ENCODE measurements at regions not wholly inside any gene's neighbourhood (a gene's known extent, or its start where the extent isn't known, plus 50 kb on each side); places are given as distances from the start of the nearest gene placed in this dataset.

- DNase-seq (ENCODE audit: low read depth): no peak
- H3K4me3 ChIP-seq (ENCODE audit: low read depth, low read length): no peak overlapping the region
Measured at GRCh38 chr10:131650771-131651673, 249.8 kb upstream of the PPP2R2D start.

GRCh38 chr10:131651674-131652437, 249.0 kb upstream of the PPP2R2D start:
- H3K4me3 ChIP-seq (ENCODE audit: low read depth, low read length): no peak overlapping the region
- no peak for DNase-seq (ENCODE audit: low read depth)
- TF ChIP-seq MAX (IDR thresholded peaks at IDR 0.05; ENCODE audit: low read depth, low read length): no peak
- TF ChIP-seq POLR2A (IDR thresholded peaks at IDR 0.05; ENCODE audit: extremely low read depth, insufficient read length): no peak
- no peak for TF ChIP-seq CTCF (IDR thresholded peaks at IDR 0.05; ENCODE audit: low read depth, low read length)
- no peak for TF ChIP-seq MYC (IDR thresholded peaks at IDR 0.05; ENCODE audit: low read depth, low read length)

More at GRCh38 chr10:131650771-131651673, 249.8 kb upstream of the PPP2R2D start:
- TF ChIP-seq MAX (IDR thresholded peaks at IDR 0.05; ENCODE audit: low read depth, low read length): 0 out of 2 replicates have a peak, but pooled peaks have one; percentile 23
- no peak for TF ChIP-seq CTCF (IDR thresholded peaks at IDR 0.05; ENCODE audit: low read depth, low read length)

GRCh38 chr10:131652438-131653139, 248.2 kb upstream of the PPP2R2D start:
- H3K4me3 ChIP-seq (ENCODE audit: low read depth, low read length): no peak overlapping the region
- DNase-seq (ENCODE audit: low read depth): no peak
- TF ChIP-seq MYC (IDR thresholded peaks at IDR 0.05; ENCODE audit: low read depth, low read length) (no peak), CTCF (IDR thresholded peaks at IDR 0.05; ENCODE audit: low read depth, low read length) (no peak), MAX (IDR thresholded peaks at IDR 0.05; ENCODE audit: low read depth, low read length) (no peak), POLR2A (IDR thresholded peaks at IDR 0.05; ENCODE audit: extremely low read depth, insufficient read length) (no peak)

- TF ChIP-seq MAX (IDR thresholded peaks at IDR 0.05; ENCODE audit: low read depth, low read length): no peak
- H3K4me3 ChIP-seq (ENCODE audit: low read depth, low read length): no peak overlapping the region
- no peak for DNase-seq (ENCODE audit: low read depth)
Measured at GRCh38 chr10:131653140-131653539, 247.7 kb upstream of the PPP2R2D start.

GRCh38 chr10:131653554-131654470, 247.0 kb upstream of the PPP2R2D start:
- no peak for DNase-seq (ENCODE audit: low read depth)
- no peak overlapping the region for H3K4me3 ChIP-seq (ENCODE audit: low read depth, low read length)
- TF ChIP-seq POLR2A (IDR thresholded peaks at IDR 0.05; ENCODE audit: extremely low read depth, insufficient read length): no peak
- no peak for TF ChIP-seq CTCF (IDR thresholded peaks at IDR 0.05; ENCODE audit: low read depth, low read length)
- TF ChIP-seq MYC (IDR thresholded peaks at IDR 0.05; ENCODE audit: low read depth, low read length): no peak
- TF ChIP-seq MAX (IDR thresholded peaks at IDR 0.05; ENCODE audit: low read depth, low read length): no peak

All from NB4 (cell line).